Liver (tissue), 7 donors: ENCODE measurements at regions not wholly inside any gene's neighbourhood (a gene's known extent, or its start where the extent isn't known, plus 50 kb on each side); places are given as distances from the start of the nearest gene placed in this dataset.
"Not testable (repeated sequence)": the region's sequence is repeated elsewhere in the genome, so short reads cannot be mapped to it uniquely, and the experiment has no call there.

Experiments used
- DNase-seq: peaks from one replicate; pipeline ENCODE4 v3.0.0-alpha.2; 2017; ENCODE audit warnings: low spot score
- H3K27ac ChIP-seq, 2 donors: one replicate each; pipeline ENCODE4 v1.7.0; 2013; ENCODE audit warnings: inconsistent platforms in 2 of 2, low read length in 2 of 2, control low read depth in 1 of 2, low read depth in 1 of 2, mild to moderate bottlenecking in 1 of 2
- H3K27me3 ChIP-seq, 4 donors: one replicate each; pipeline versions ENCODE4 v1.6.1 to v1.7.0; 2013; ENCODE audit warnings: low read length in 3 of 4, inconsistent platforms in 1 of 4, mild to moderate bottlenecking in 1 of 4, moderate library complexity in 1 of 4; ENCODE audit not compliant: control insufficient read depth in 4 of 4, insufficient read depth in 4 of 4
- H3K36me3 ChIP-seq, 4 donors: one replicate each; pipeline versions ENCODE4 v1.6.1 to v1.7.0; 2013; ENCODE audit warnings: low read length in 3 of 4, mild to moderate bottlenecking in 3 of 4, low read depth in 1 of 4, moderate library complexity in 1 of 4; ENCODE audit not compliant: control insufficient read depth in 4 of 4, insufficient read depth in 3 of 4
- H3K4me1 ChIP-seq, 4 donors: one replicate each; pipeline versions ENCODE4 v1.6.1 to v1.7.0; 2013; ENCODE audit warnings: low read length in 3 of 4, mild to moderate bottlenecking in 3 of 4, moderate library complexity in 1 of 4; ENCODE audit not compliant: control insufficient read depth in 4 of 4, insufficient read depth in 4 of 4
- H3K4me3 ChIP-seq, 3 donors: one replicate each; pipeline versions ENCODE4 v1.6.1 to v1.7.0; 2013; ENCODE audit warnings: low read length in 3 of 3, control low read depth in 1 of 3, low read depth in 1 of 3, mild to moderate bottlenecking in 1 of 3
- H3K9ac ChIP-seq, 2 donors: one replicate each; pipeline ENCODE4 v1.7.0; 2013; ENCODE audit warnings: low read length in 2 of 2, mild to moderate bottlenecking in 2 of 2, moderate library complexity in 2 of 2, control low read depth in 1 of 2, low read depth in 1 of 2
- H3K9me3 ChIP-seq, 4 donors: one replicate each; pipeline versions ENCODE4 v1.6.1 to v1.7.0; 2013; ENCODE audit warnings: low read length in 3 of 4; ENCODE audit not compliant: control insufficient read depth in 4 of 4
- EGR1 ChIP-seq, 2 donors: IDR thresholded peaks; 2 replicates each; pipeline ENCODE4 v1.6.1; 2016 to 2018; ENCODE audit warnings: antibody characterized with exemption in 2 of 2, low read depth in 2 of 2
- FOXA2 ChIP-seq: IDR thresholded peaks from 2 replicates; pipeline ENCODE4 v1.6.1; 2016; ENCODE audit warnings: antibody characterized with exemption
- GABPA ChIP-seq, 2 donors: IDR thresholded peaks in 1 of 2; conservative IDR thresholded peaks in 1 of 2; 2 replicates each; pipeline ENCODE4 v1.6.1; 2016; ENCODE audit warnings: antibody characterized with exemption in 2 of 2, mild to moderate bottlenecking in 1 of 2, moderate library complexity in 1 of 2
- HNF4A ChIP-seq, 2 donors: conservative IDR thresholded peaks; 2 replicates each; pipeline ENCODE4 v1.6.1; 2016; ENCODE audit warnings: antibody characterized with exemption in 2 of 2, mild to moderate bottlenecking in 2 of 2
- HNF4G ChIP-seq: IDR thresholded peaks from 2 replicates; pipeline ENCODE4 v1.6.1; 2016; ENCODE audit warnings: antibody characterized with exemption
- JUND ChIP-seq, 2 donors: IDR thresholded peaks; 2 replicates each; pipeline ENCODE4 v1.6.1; 2016; ENCODE audit warnings: antibody characterized with exemption in 2 of 2
- NR2F2 ChIP-seq: IDR thresholded peaks from 2 replicates; pipeline ENCODE4 v1.6.1; 2016; ENCODE audit warnings: antibody characterized with exemption
- RAD21 ChIP-seq, 2 donors: IDR thresholded peaks; 2 replicates each; pipeline ENCODE4 v1.6.1; 2016; ENCODE audit warnings: antibody characterized with exemption in 2 of 2, mild to moderate bottlenecking in 2 of 2
- SP1 ChIP-seq: IDR thresholded peaks from 2 replicates; pipeline ENCODE4 v1.6.1; 2018; ENCODE audit warnings: antibody characterized with exemption, mild to moderate bottlenecking
- YY1 ChIP-seq: IDR thresholded peaks from 2 replicates; pipeline ENCODE4 v1.6.1; 2016; ENCODE audit warnings: antibody characterized with exemption, mild to moderate bottlenecking
- WGBS: extraction: QIAGEN DNeasy Blood & Tissue Kit; methylation state at CpG from one replicate; pipeline ENCODE4 v1.1.7; 2013; 5-methylcytosine and 5-hydroxymethylcytosine counted together
- TF ChIP-seq, protein P1 (sequence below): IDR thresholded peaks from 2 replicates; pipeline ENCODE4 v1.6.1; 2016; ENCODE audit warnings: antibody characterized with exemption, mild to moderate bottlenecking
- TF ChIP-seq, protein P2 (sequence below): IDR thresholded peaks from 2 replicates; pipeline ENCODE4 v1.6.1; 2016; ENCODE audit warnings: antibody characterized with exemption
- TF ChIP-seq, protein P3 (sequence below): IDR thresholded peaks from 2 replicates; pipeline ENCODE4 v1.6.1; 2016; ENCODE audit warnings: antibody characterized with exemption
- TF ChIP-seq, protein P4 (sequence below): IDR thresholded peaks from 2 replicates; pipeline ENCODE4 v1.6.1; 2016; ENCODE audit warnings: antibody characterized with exemption
- donor health status: healthy.
- donor health status: healthy.
- donor health status: healthy.
- donor health status: healthy.

DNA sequence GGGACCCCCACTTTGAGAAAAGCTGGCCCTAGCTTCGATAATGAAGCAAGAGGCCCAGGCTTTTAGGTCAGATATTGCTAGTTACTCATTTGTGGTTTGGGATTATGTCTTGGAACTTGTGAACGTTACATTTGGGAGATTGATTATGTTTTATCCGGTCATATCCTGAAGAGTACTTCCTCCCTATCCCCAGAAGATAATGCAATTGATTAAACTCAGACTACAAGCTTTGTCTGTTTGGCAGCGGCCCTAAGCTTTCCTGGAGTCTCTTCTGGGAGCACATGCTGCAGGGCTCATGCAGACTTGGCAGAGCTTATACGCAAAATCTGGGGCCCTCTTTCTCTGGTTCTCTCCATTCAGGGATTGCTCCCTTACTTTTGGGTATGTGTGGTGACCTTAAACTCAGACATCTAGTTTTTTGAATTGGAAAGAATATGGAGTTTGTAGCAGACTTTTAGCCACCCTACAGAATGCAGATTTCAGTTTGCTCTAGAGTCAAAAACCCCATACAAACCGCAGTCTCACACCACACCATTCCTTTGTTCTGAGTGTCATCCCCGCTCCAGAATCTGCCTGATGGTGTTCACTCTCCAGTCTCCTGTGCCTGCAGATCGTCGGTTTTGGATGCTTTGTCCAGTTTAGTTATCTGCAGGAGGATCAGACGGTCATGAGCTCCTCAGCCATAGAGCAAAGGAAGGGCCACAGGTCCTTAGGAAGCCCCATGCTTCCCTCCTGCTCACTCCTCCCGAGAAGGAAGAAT is 449.5 kb upstream of the TRPC7 start (continued):
- TF ChIP-seq RAD21 (IDR thresholded peaks at IDR 0.05) (no peak), YY1 (no peak), GABPA (IDR thresholded peaks at IDR 0.05 in 1 of 2, conservative IDR thresholded peaks at IDR 0.05 in 1 of 2) (no peak), SP1 (no peak)
- TF ChIP-seq, protein P1, sequence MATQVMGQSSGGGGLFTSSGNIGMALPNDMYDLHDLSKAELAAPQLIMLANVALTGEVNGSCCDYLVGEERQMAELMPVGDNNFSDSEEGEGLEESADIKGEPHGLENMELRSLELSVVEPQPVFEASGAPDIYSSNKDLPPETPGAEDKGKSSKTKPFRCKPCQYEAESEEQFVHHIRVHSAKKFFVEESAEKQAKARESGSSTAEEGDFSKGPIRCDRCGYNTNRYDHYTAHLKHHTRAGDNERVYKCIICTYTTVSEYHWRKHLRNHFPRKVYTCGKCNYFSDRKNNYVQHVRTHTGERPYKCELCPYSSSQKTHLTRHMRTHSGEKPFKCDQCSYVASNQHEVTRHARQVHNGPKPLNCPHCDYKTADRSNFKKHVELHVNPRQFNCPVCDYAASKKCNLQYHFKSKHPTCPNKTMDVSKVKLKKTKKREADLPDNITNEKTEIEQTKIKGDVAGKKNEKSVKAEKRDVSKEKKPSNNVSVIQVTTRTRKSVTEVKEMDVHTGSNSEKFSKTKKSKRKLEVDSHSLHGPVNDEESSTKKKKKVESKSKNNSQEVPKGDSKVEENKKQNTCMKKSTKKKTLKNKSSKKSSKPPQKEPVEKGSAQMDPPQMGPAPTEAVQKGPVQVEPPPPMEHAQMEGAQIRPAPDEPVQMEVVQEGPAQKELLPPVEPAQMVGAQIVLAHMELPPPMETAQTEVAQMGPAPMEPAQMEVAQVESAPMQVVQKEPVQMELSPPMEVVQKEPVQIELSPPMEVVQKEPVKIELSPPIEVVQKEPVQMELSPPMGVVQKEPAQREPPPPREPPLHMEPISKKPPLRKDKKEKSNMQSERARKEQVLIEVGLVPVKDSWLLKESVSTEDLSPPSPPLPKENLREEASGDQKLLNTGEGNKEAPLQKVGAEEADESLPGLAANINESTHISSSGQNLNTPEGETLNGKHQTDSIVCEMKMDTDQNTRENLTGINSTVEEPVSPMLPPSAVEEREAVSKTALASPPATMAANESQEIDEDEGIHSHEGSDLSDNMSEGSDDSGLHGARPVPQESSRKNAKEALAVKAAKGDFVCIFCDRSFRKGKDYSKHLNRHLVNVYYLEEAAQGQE = no peak

DNA sequence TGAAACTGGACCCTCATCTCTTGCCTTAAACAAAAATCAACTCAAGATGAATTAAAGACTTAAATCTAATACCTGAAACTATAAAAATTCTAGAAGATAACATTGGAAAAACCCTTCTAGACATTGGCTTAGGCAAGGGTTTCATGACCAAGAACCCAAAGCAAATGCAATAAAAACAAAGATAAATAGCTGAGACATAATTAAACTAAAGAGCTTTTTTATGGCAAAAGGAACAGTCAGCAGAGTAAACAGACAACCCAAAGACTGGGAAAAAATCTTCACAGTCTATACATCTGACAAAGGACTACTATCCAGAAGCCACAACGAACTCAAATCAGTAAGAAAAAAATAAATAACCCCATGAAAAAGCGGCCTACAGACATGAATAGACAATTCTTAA is 446.9 kb upstream of the TRPC7 start:
- H3K9me3 ChIP-seq, H3K27me3 ChIP-seq, H3K9ac ChIP-seq, H3K36me3 ChIP-seq, H3K4me1 ChIP-seq, H3K4me3 ChIP-seq, H3K27ac ChIP-seq, DNase-seq: not testable (repeated sequence)
- WGBS = 65% methylated on average over 2 of the region's 2 CpGs

DNA sequence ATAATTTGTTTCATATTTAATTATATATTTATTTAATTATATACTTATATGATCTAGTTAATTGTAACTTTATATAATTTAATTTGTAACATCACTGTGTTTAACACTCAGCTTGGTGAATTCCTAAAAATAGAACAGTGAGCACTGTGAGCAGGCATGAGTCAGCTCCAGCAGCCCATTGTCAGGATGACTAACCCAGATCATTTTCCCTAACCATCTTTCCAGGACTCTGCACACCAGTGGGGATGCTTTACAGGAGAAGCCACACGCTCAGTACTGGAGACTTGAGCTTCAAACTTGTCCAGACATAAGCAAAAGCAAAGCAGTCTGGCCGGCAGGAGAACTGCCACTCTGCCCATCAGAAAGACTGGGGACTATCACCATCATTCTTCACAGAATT is 446.2 kb upstream of the TRPC7 start:
- no peaks in the 10 kb centered on the region for H3K36me3 ChIP-seq
- no peak overlapping the region for H3K27ac ChIP-seq
- H3K4me3 ChIP-seq = no peak overlapping the region
- DNase-seq = no peak
- no peaks in the 10 kb centered on the region for H3K27me3 ChIP-seq
- no peaks in the 10 kb centered on the region for H3K4me1 ChIP-seq
- TF ChIP-seq GABPA (IDR thresholded peaks at IDR 0.05 in 1 of 2, conservative IDR thresholded peaks at IDR 0.05 in 1 of 2) = no peak
- TF ChIP-seq HNF4G = no peak
- TF ChIP-seq, protein P2, sequence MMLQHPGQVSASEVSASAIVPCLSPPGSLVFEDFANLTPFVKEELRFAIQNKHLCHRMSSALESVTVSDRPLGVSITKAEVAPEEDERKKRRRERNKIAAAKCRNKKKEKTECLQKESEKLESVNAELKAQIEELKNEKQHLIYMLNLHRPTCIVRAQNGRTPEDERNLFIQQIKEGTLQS = no peak
- TF ChIP-seq, protein P3, sequence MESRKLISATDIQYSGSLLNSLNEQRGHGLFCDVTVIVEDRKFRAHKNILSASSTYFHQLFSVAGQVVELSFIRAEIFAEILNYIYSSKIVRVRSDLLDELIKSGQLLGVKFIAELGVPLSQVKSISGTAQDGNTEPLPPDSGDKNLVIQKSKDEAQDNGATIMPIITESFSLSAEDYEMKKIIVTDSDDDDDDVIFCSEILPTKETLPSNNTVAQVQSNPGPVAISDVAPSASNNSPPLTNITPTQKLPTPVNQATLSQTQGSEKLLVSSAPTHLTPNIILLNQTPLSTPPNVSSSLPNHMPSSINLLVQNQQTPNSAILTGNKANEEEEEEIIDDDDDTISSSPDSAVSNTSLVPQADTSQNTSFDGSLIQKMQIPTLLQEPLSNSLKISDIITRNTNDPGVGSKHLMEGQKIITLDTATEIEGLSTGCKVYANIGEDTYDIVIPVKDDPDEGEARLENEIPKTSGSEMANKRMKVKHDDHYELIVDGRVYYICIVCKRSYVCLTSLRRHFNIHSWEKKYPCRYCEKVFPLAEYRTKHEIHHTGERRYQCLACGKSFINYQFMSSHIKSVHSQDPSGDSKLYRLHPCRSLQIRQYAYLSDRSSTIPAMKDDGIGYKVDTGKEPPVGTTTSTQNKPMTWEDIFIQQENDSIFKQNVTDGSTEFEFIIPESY = no peak
- no peaks in the 10 kb centered on the region for H3K9me3 ChIP-seq
- WGBS = 70% methylated on average over 2 of the region's 2 CpGs
- H3K9ac ChIP-seq = no peak overlapping the region

DNA sequence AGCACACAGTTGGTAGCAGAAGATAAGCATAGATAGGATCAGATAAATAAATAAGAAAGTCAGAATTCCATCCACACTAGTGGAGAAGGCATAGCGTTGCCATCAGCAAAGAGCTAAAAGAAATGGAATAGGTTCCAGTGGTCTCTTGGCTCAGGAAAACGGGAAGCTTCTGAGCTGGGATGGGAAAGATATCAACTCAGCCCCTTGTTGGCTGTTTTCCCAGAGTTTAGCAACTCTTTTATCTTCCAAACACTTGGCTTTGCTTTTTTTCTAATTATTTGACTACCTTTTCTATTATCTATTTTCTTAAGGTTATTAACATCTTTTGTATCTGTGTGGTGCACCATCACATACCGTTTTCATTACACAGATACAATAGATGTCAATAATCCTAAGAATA is 445.7 kb upstream of the TRPC7 start:
- no peak overlapping the region for H3K9ac ChIP-seq
- H3K4me1 ChIP-seq = no peaks in the 10 kb centered on the region
- WGBS = 59% methylated on average over 3 of the region's 3 CpGs
- no peak overlapping the region for H3K27ac ChIP-seq
- H3K4me3 ChIP-seq = no peak overlapping the region
- DNase-seq = no peak
- H3K36me3 ChIP-seq = no peaks in the 10 kb centered on the region
- H3K27me3 ChIP-seq = no peaks in the 10 kb centered on the region
- no peaks in the 10 kb centered on the region for H3K9me3 ChIP-seq
- TF ChIP-seq EGR1 (IDR thresholded peaks at IDR 0.05; ENCODE audit: low read depth in 2 of 2) = no peak
- TF ChIP-seq YY1 = no peak
- TF ChIP-seq FOXA2 = no peak
- TF ChIP-seq HNF4A (conservative IDR thresholded peaks at IDR 0.05) = no peak
- no peak for TF ChIP-seq SP1
- TF ChIP-seq, protein P4, sequence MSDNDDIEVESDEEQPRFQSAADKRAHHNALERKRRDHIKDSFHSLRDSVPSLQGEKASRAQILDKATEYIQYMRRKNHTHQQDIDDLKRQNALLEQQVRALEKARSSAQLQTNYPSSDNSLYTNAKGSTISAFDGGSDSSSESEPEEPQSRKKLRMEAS = no peak
- no peak for TF ChIP-seq JUND (IDR thresholded peaks at IDR 0.05)
- no peak for TF ChIP-seq GABPA (IDR thresholded peaks at IDR 0.05 in 1 of 2, conservative IDR thresholded peaks at IDR 0.05 in 1 of 2)
- TF ChIP-seq, protein P3 = no peak
- TF ChIP-seq, protein P2 = no peak
- TF ChIP-seq NR2F2 = no peak
